ENCODE measurements at regions not wholly inside any gene's neighbourhood (a gene's known extent, or its start where the extent isn't known, plus 50 kb on each side); places are given as distances from the start of the nearest gene placed in this dataset.

DNA sequence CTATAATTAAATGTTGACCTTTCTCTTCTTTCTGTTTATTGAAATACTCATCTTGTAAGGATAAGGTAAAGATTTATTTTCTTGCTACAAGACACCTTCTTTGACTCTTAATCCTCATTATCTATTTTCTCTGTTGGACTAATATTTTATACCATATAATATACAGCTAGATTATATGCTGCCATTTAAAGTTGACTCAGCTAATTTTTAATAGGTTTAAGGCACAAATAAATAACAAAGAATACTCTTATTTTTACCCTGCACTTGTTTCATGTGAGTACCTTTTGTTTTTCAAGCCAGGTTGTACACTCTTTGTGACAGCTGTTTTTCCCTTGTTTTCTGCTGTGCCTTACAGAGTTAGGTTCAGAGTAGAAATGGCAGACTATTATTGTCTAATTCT is 83.9 kb upstream of the ASCC3 start:
- TF ChIP-seq POLR2A (IDR thresholded peaks at IDR 0.05; ENCODE audit: low read depth, low read length) (no peak), POLR2AphosphoS5 (IDR thresholded peaks at IDR 0.05; ENCODE audit: low read depth, low read length) (no peak)
